PC-3 (cell line): ENCODE measurements at regions not wholly inside any gene's neighbourhood (a gene's known extent, or its start where the extent isn't known, plus 50 kb on each side); places are given as distances from the start of the nearest gene placed in this dataset.

ENCODE experiments used
- ATAC-seq: fragments of 200-7000 bp; cut with Tn5 transposase; 2 replicates; pipeline ENCODE4 v1.9.1; 2020; ENCODE audit warnings: mild to moderate bottlenecking, moderate library complexity
- BruUV-seq: library from RNA; stranded (reverse); fragments of 400-500 nt; replicated peaks from 2 replicates; lab custom pipeline; 2021; lab: Mats Ljungman, UMichigan
- CTCF ChIA-PET: fragments of 300-600 bp; sonication (Branson Sonifier 250); formaldehyde crosslinking; loops from one replicate; lab custom pipeline; 2022; ENCODE audit warnings: antibody characterized with exemption; lab: Charles Lee
- POLR2A ChIA-PET: fragments of 300-600 bp; sonication (Branson Sonifier 250); formaldehyde crosslinking; loops from one replicate; lab custom pipeline; 2022; ENCODE audit warnings: antibody characterized with exemption; ENCODE audit not compliant: unreplicated experiment; lab: Charles Lee
- DNase-seq: peaks from one replicate; pipeline ENCODE4 v3.0.0-alpha.2; 2015
- H2AFZ ChIP-seq: fragments of 300-600 bp; sonication (generic); 2 replicates; pipeline ENCODE4 v1.6.0; 2016; ENCODE audit warnings: antibody characterized with exemption, low read length
- H3F3A ChIP-seq: fragments of 300-600 bp; sonication (generic); one replicate; pipeline ENCODE4 v1.6.0; 2017; ENCODE audit warnings: antibody characterized with exemption, low read length, control low read depth, mild to moderate bottlenecking; ENCODE audit not compliant: unreplicated experiment
- H3K27ac ChIP-seq: fragments of 300-600 bp; sonication (generic); 2 replicates; pipeline ENCODE4 v1.5.1; 2016; ENCODE audit warnings: mild to moderate bottlenecking, low read length
- H3K27me3 ChIP-seq: fragments of 300-600 bp; sonication (generic); 2 replicates; pipeline ENCODE4 v1.6.1; 2016; ENCODE audit warnings: low read length, mixed read lengths
- H3K36me3 ChIP-seq: fragments of 300-600 bp; sonication (generic); 2 replicates; pipeline ENCODE4 v1.6.1; 2016; ENCODE audit warnings: low read depth, mixed run types, low read length, mixed read lengths
- H3K4me1 ChIP-seq: fragments of 300-600 bp; sonication (generic); 2 replicates; pipeline ENCODE4 v1.5.1; 2016; ENCODE audit warnings: low read length; ENCODE audit not compliant: insufficient read depth
- H3K4me2 ChIP-seq: fragments of 300-600 bp; sonication (generic); 2 replicates; pipeline ENCODE4 v1.6.0; 2016; ENCODE audit warnings: low read length
- H3K4me3 ChIP-seq: fragments of 300-600 bp; sonication (generic); 2 replicates; pipeline ENCODE4 v1.5.1; 2016; ENCODE audit warnings: mild to moderate bottlenecking, low read length, mixed read lengths
- H3K79me2 ChIP-seq: fragments of 300-600 bp; sonication (generic); 2 replicates; pipeline ENCODE4 v1.6.1; 2017; ENCODE audit warnings: low read length, mixed read lengths
- H3K9ac ChIP-seq: fragments of 300-600 bp; sonication (generic); 2 replicates; pipeline ENCODE4 v1.6.0; 2016; ENCODE audit warnings: mild to moderate bottlenecking, low read length
- H3K9me2 ChIP-seq: fragments of 300-600 bp; sonication (generic); replicated peaks from 2 replicates; pipeline ENCODE4 v1.6.1; 2016; ENCODE audit warnings: mixed run types, low read length, mixed read lengths
- H3K9me3 ChIP-seq: fragments of 300-600 bp; sonication (generic); 2 replicates; pipeline ENCODE4 v1.6.1; 2016; ENCODE audit warnings: low read length, mixed read lengths
- H4K20me1 ChIP-seq: fragments of 300-600 bp; sonication (generic); 2 replicates; pipeline ENCODE4 v1.6.1; 2016; ENCODE audit warnings: low read length, mixed read lengths
- EZH2 ChIP-seq: fragments of 300-600 bp; sonication (generic); IDR thresholded peaks from one replicate; pipeline ENCODE4 v1.6.1; 2017; ENCODE audit warnings: antibody characterized with exemption, mild to moderate bottlenecking, low read length; ENCODE audit not compliant: unreplicated experiment
- EZH2phosphoT487 ChIP-seq: fragments of 300-600 bp; sonication (generic); IDR thresholded peaks from 2 replicates; pipeline ENCODE4 v1.6.1; 2018; ENCODE audit warnings: mild to moderate bottlenecking, antibody characterized with exemption, low read length, borderline replicate concordance
- intact Hi-C: fragments of 100-400 bp; cut with micrococcal nuclease; formaldehyde crosslinking; loops from 2 replicates; pipeline ENCODE4 v1.9.0; 2023
- TF ChIP-seq, protein P1 (sequence below): fragments of 300-600 bp; sonication (generic); conservative IDR thresholded peaks from 2 replicates; pipeline ENCODE4 v1.5.1; 2017; ENCODE audit warnings: antibody characterized with exemption, low read depth, mild to moderate bottlenecking, low read length

DNA sequence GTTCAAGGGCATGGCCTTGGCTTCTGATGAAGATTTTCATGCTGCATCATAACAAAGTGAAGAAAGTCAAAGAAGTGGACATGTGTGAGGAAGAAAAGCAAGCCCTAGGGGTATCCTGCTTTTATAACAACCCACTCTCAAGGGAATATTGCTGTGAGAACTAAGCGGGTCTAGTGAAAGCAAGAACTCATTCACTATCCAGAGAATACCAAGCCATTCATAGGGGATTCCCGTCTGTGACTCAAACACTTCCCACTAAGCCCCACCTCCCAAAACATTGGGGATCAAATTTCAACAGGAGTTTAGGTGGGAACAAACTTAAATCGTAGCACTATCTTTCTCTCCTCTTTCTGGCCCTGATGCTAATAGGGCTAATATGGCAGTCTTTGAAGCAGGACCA is 98.5 kb upstream of the CTTNBP2NL start:
- no peak for ATAC-seq
- H3K9me3 ChIP-seq, result no peaks in the 10 kb centered on the region
- H3K4me3 ChIP-seq, result no peak overlapping the region
- no peak for DNase-seq
- no peak overlapping the region for H3K27ac ChIP-seq
- BruUV-seq, result no TSS peak
- ChIA-PET POLR2A (no interaction called here), CTCF (no interaction called here)
- no peaks in the 10 kb centered on the region for H3K79me2 ChIP-seq
- intact Hi-C loops, result loop anchor here (5.0 kb wide), 1 partner anchor 70 kb away; no protein-coding TSS in a partner anchor
- TF ChIP-seq, protein P1, sequence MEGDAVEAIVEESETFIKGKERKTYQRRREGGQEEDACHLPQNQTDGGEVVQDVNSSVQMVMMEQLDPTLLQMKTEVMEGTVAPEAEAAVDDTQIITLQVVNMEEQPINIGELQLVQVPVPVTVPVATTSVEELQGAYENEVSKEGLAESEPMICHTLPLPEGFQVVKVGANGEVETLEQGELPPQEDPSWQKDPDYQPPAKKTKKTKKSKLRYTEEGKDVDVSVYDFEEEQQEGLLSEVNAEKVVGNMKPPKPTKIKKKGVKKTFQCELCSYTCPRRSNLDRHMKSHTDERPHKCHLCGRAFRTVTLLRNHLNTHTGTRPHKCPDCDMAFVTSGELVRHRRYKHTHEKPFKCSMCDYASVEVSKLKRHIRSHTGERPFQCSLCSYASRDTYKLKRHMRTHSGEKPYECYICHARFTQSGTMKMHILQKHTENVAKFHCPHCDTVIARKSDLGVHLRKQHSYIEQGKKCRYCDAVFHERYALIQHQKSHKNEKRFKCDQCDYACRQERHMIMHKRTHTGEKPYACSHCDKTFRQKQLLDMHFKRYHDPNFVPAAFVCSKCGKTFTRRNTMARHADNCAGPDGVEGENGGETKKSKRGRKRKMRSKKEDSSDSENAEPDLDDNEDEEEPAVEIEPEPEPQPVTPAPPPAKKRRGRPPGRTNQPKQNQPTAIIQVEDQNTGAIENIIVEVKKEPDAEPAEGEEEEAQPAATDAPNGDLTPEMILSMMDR, result no peak
- TF ChIP-seq EZH2phosphoT487, result no peak
- no peak for TF ChIP-seq EZH2
- H3K27me3 ChIP-seq, result peaks cover 33% of the 10 kb centered on the region
- no peaks in the 10 kb centered on the region for H3K4me1 ChIP-seq
- H2AFZ ChIP-seq, result no peak overlapping the region
- H3F3A ChIP-seq, result no peaks in the 10 kb centered on the region
- no peaks in the 10 kb centered on the region for H3K36me3 ChIP-seq
- H3K9ac ChIP-seq, result no peak overlapping the region
- no peaks in the 10 kb centered on the region for H3K9me2 ChIP-seq
- no peaks in the 10 kb centered on the region for H4K20me1 ChIP-seq
- H3K4me2 ChIP-seq, result no peak overlapping the region

DNA sequence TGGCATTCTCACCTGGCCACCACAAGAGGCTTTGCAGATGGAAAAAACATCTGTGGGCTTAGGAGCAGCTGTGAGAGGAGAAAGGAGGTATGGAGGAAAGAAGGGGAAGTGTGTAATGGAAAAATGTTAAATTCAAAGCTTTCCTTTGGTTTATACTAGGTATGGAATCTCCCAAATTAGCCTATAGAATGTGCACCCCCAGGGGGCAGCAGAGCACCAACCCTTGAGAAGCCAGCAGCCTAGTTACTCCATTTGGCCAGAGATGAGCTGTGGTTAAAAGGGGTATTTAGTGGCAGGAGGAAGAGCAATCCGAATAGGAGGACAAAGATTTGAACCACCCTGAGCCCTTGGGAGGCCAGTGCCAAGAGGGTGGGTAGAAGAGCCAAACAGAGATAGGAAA is 97.5 kb upstream of the CTTNBP2NL start:
- ChIA-PET CTCF (interaction anchor here (0.6 to 1.0 kb wide), 3 partner anchors 38 to 948 kb away, joined by 3 read pairs; no protein-coding TSS in a partner anchor), POLR2A (no interaction called here)
- Histone ChIP-seq H3K27ac (no peak overlapping the region), H4K20me1 (no peaks in the 10 kb centered on the region), H3K27me3 (peaks cover 43% of the 10 kb centered on the region), H3K4me1 (no peaks in the 10 kb centered on the region), H3K4me3 (no peak overlapping the region), H3K4me2 (no peak overlapping the region), H3K9me2 (no peaks in the 10 kb centered on the region), H3K36me3 (no peaks in the 10 kb centered on the region), H3F3A (no peaks in the 10 kb centered on the region), H3K9ac (no peak overlapping the region), H2AFZ (no peak overlapping the region), H3K79me2 (no peaks in the 10 kb centered on the region), H3K9me3 (no peaks in the 10 kb centered on the region)
- DNase-seq, result peak; percentile 73
- no peak for TF ChIP-seq EZH2
- TF ChIP-seq, protein P1, result peak; percentile 81
- ATAC-seq, result peak; percentile 77
- intact Hi-C loops, result loop anchor here (5.0 kb wide), 1 partner anchor 69 kb away; no protein-coding TSS in a partner anchor
- no TSS peak for BruUV-seq

DNA sequence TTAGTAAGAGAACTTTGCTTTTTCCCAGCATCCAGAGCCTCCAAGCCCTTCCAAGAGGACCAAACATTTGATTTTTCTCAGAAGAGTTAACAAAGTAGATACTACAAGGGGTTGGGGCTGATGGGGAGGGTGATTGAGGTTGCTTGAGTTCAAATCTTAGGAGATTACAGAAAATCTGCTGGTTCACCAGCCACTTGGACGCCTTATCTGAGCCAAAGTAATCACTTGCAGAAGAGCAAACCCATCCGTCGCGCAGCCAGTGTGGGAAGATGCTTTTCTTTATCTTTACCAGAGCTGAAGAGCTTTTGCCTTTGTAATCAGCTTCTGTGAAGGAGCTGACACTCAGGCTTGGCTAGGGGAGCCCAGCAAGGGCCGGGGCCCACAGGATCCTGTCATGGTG is 91.9 kb upstream of the CTTNBP2NL start:
- no peak overlapping the region for H3K27ac ChIP-seq
- H3F3A ChIP-seq, result no peaks in the 10 kb centered on the region
- H3K27me3 ChIP-seq, result peaks cover 92% of the 10 kb centered on the region
- no peak for DNase-seq
- H4K20me1 ChIP-seq, result no peaks in the 10 kb centered on the region
- POLR2A ChIA-PET, result no interaction called here
- no peak for ATAC-seq
- CTCF ChIA-PET, result no interaction called here
- no peaks in the 10 kb centered on the region for H3K79me2 ChIP-seq
- no peak for TF ChIP-seq EZH2
- TF ChIP-seq, protein P1, result no peak
- TF ChIP-seq EZH2phosphoT487, result no peak
- H3K4me1 ChIP-seq, result no peaks in the 10 kb centered on the region
- intact Hi-C loops, result no loop called here
- no peak overlapping the region for H3K4me3 ChIP-seq
- no peaks in the 10 kb centered on the region for H3K9me3 ChIP-seq
- no peak overlapping the region for H2AFZ ChIP-seq
- H3K36me3 ChIP-seq, result no peaks in the 10 kb centered on the region
- no peaks in the 10 kb centered on the region for H3K9me2 ChIP-seq
- H3K9ac ChIP-seq, result no peak overlapping the region
- no TSS peak for BruUV-seq
- H3K4me2 ChIP-seq, result no peak overlapping the region
